ENCODE measurements at regions not wholly inside any gene's neighbourhood (a gene's known extent, or its start where the extent isn't known, plus 50 kb on each side); places are given as distances from the start of the nearest gene placed in this dataset.
"Not testable (repeated sequence)": the region's sequence is repeated elsewhere in the genome, so short reads cannot be mapped to it uniquely, and the experiment has no call there.

GRCh38 chr12:131229426-131230339 lies 276.0 kb downstream of the ADGRD1 start:
- DNase-seq (ENCODE audit: low read depth), result no peak

DNA sequence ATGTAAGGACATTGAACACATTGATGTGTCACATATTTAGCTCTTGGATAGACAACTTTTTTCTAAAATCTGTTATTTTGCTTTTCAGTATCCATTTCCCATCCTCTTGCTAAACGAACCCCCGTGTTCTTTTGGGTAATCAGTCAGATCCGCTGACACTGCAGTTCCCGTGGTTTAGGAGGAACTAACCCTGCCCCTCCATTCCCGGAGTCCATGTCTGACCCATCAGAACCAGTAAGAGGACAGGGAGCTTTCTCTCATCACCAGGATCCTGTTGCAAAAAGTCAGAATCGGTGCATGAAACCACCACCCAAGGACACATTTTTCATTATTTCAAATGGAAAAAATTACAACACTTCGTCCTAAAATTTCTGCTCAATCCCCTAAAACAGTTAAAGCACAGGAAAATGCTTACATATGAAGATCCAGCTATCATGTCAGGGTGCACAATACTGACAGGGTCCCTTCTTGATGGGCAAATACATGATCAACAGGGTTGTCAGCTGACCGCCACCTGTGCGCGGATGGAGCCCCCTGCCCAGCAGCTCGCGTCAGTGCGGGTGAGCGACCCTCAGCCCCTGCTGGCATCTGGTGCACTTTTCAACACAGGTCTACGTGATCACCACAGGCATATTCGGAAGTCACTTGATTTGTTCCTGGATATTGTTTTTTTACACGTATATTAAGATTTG lies 276.8 kb downstream of the ADGRD1 start:
- no peak for DNase-seq (ENCODE audit: low read depth)

- no peak for DNase-seq (ENCODE audit: low read depth)
Measured at GRCh38 chr12:131231032-131231980, 277.6 kb downstream of the ADGRD1 start.

DNA sequence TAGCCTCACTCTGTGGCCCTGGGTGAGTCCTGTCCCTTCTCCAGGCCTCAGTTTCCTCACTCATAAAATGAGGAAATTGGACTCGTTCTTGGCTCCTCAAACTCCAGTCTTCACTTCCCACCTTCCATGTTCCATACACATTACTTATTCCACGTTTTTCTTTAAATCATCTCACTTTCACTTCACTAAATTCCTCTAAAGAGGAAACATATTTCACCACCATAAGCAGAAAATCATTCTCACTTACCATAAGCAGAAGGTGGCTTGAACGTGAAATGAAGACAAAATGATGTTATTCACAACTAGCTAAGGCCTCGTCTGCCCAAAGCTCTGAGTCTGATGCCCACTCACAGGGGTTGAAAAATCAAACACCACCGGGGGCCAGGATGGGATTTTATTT lies 278.3 kb downstream of the ADGRD1 start:
- no peak for DNase-seq (ENCODE audit: low read depth)

- DNase-seq (ENCODE audit: low read depth), result not testable (repeated sequence)
Measured at GRCh38 chr12:131232872-131233271, 279.2 kb downstream of the ADGRD1 start.

- not testable (repeated sequence) for DNase-seq (ENCODE audit: low read depth)
Measured at GRCh38 chr12:131233850-131234789, 280.4 kb downstream of the ADGRD1 start.

DNA sequence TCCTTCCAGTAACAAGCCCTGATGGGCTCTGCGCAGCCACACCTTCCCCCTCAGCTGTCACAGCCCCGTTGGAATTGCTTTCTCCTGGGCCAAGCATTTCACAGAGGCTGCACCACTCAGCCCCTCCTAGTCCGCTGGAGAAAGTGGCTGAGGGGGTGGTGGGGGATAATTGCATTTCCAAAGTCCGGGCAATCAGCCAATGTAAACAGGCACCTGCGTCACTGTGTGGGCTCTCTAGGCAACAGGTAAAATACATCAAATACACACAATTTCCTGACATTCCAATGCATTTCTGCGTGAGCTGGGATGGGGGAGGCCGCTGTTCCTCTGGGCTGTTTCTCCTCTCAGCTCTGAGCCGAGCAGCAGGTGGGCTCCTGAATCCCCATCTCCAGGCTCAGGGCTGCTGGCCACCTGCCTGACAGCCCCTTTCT lies 281.1 kb downstream of the ADGRD1 start:
- not testable (repeated sequence) for DNase-seq (ENCODE audit: low read depth)

- DNase-seq (ENCODE audit: low read depth), result no peak
Measured at GRCh38 chr12:131235871-131236271, 282.2 kb downstream of the ADGRD1 start.

DNA sequence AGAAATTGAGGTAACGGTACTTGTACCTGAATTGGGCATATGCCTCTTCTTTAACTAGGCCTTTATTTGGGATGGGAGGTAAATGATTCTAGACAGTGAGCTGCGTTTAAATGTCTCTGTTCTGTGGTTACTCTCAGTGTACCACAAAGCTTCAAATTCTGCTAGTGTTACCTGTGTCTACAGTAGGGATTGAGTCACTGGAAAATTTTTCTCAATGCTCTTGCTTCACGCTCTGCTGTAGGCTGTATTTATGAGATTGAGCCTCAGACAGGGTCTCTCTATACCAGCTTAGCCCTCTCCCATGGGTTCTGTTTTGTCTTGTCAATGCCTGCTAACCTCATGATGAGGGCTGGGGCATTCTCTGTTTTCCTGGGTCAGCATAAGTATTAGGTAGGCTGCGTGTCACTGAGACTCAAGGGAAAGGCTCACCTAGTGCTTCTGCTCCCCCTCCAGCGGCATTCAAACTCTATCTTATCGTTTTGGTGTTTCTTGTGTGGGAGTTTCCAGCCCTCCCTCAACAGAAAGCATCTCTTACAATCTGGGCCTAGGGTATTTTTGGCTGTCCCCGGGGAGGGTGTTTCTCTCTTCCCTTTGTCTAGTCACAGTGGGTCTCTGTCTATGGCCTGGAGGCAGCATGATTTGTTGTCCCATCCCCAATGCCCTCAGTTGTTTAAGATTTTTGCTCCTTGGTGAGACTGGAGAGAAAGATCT lies 285.8 kb downstream of the ADGRD1 start:
- no peak for DNase-seq (ENCODE audit: low read depth)

DNA sequence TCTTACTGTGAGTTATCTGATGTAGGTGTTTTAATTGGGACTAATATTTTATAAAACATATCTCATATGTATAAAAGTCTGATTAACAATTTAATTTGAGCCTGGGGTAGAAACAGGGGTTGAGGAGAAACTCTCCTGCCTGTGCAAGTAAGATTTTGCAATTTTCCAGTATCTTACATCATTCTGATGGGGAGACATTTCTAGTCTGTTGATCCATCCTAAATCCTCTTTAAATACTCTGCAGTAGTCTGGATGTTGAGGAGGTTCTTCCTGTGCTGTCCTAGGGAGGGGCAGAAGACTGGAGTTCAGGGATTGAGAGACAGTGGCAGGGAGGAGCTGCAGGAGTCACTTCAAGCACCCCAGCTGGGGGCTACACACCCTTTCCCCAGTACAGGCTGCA lies 287.8 kb downstream of the ADGRD1 start:
- no peak for DNase-seq (ENCODE audit: low read depth)

GRCh38 chr12:131242741-131243496 lies 289.2 kb downstream of the ADGRD1 start:
- DNase-seq (ENCODE audit: low read depth), result no peak

- not testable (repeated sequence) for DNase-seq (ENCODE audit: low read depth)
Measured at GRCh38 chr12:131244157-131244688, 290.5 kb downstream of the ADGRD1 start.

- not testable (repeated sequence) for DNase-seq (ENCODE audit: low read depth)
Measured at GRCh38 chr12:131245161-131245560, 291.5 kb downstream of the ADGRD1 start.

DNA sequence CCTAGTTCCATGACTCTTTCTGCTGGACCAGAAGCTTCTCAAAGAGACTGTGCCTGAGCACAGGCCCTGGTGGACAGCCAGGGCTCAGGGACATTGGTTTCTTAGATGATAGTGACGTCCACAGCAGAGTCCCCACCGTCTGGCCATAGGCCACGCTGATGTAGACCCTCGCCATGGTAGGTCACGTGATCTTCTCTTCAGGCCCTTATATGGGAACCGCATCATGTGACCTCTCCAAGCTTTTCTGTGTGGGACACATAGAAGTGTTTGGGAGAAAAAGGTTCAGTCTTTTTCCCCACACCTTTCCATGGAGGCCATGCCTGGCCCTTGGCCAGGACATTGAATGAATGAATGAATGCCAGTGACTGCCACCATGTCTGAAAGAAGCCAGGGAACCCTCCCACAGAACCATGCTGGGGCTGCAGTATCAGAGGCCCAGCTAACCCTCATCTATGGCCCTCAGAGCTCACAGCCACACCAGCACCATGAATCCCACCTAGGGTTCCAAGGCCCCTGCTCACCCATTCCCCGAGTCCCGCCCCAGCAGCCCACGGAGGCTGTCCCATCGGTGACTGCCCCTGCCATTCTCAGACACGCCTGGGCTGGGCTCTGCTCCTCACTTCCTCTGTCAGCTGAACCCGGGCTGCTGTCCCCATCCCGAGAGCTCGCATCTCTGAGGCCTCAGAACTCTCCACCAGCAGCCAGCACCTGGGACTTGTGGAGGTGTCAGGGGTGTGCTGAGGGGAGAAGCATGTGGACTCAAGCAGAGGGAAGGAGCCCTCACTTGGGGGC lies 292.1 kb downstream of the ADGRD1 start:
- no peak for DNase-seq (ENCODE audit: low read depth)

GRCh38 chr12:131247026-131247725 lies 293.5 kb downstream of the ADGRD1 start:
- DNase-seq (ENCODE audit: low read depth), result not testable (repeated sequence)

DNA sequence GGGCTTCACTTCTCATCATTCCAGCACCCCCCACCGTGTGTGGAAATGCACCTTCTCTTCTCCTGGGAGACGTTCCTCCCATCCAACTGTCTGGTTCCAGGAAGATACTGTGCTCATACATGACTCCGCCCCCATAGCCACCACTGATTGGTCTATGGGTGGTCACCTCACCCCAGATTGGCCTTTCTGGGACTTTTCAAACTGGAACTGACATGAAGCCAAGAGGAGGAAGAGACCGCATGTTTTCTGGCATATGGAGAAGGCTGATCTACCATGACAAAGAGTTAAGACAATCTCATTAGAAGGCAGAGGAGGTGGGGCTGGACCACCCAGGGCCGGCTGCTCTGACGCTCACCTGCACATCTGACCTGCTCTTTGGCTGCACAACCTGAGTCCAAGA lies 294.2 kb downstream of the ADGRD1 start:
- DNase-seq (ENCODE audit: low read depth), result not testable (repeated sequence)

- no peak for DNase-seq (ENCODE audit: low read depth)
Measured at GRCh38 chr12:131249246-131250027, 295.7 kb downstream of the ADGRD1 start.
